Fibroblast of villous mesenchyme (primary cell): ENCODE measurements at regions not wholly inside any gene's neighbourhood (a gene's known extent, or its start where the extent isn't known, plus 50 kb on each side); places are given as distances from the start of the nearest gene placed in this dataset.

ENCODE experiments used
- DNase-seq: peaks from one replicate; pipeline ENCODE4 v3.0.0-alpha.2; 2010; ENCODE audit warnings: low read depth
- H3K4me3 ChIP-seq: 2 replicates; pipeline ENCODE4 v1.5.1; 2011; ENCODE audit warnings: low read depth, mild to moderate bottlenecking, low read length
- TF ChIP-seq, protein P1 (sequence below): IDR thresholded peaks from 2 replicates; pipeline ENCODE4 v1.5.1; 2012; ENCODE audit warnings: low read depth, mild to moderate bottlenecking, low read length; ENCODE audit not compliant: insufficient read depth

DNA sequence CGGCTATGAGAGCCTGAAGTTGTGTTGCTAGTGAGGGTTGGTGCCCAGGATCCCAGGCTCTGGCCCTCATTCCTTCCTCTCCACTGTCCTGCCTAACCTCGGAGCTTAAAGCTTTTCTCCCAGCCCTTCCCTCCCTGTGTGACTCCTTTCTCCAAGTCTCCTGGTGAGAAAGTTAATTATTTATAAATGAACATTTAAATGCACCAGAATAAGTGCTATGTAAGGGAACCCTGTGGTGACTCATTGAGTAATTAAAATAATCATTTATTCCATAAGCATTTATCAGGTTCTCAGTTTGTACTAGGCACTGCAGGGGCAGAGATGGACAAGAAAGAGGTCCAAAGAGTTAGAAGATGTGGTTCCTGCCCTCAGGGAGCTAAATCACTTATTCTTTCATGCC is 89.1 kb upstream of the ISX start:
- TF ChIP-seq, protein P1, sequence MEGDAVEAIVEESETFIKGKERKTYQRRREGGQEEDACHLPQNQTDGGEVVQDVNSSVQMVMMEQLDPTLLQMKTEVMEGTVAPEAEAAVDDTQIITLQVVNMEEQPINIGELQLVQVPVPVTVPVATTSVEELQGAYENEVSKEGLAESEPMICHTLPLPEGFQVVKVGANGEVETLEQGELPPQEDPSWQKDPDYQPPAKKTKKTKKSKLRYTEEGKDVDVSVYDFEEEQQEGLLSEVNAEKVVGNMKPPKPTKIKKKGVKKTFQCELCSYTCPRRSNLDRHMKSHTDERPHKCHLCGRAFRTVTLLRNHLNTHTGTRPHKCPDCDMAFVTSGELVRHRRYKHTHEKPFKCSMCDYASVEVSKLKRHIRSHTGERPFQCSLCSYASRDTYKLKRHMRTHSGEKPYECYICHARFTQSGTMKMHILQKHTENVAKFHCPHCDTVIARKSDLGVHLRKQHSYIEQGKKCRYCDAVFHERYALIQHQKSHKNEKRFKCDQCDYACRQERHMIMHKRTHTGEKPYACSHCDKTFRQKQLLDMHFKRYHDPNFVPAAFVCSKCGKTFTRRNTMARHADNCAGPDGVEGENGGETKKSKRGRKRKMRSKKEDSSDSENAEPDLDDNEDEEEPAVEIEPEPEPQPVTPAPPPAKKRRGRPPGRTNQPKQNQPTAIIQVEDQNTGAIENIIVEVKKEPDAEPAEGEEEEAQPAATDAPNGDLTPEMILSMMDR: no peak
- H3K4me3 ChIP-seq: no peak overlapping the region
- no peak for DNase-seq

DNA sequence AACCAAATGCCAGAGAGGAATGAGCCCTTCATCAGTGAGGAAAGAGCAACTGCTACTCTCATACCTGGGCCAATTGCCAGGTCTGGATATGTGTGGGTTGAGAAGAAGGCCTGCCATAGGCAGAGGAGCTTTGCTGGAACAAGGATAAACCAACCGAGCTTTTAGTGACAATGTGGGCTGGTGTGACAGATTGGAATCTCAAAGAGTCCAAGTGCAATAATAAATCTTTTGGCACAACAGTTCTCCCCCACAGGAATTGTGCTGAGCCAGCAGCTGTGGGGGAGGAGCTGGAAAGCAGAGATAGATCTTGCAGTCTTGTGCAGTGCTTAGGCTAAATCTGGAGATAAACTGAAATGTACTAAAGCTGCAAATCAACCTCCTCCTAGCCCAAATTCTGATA is 79.4 kb upstream of the ISX start:
- no peak overlapping the region for H3K4me3 ChIP-seq
- DNase-seq: no peak
- TF ChIP-seq, protein P1: no peak

DNA sequence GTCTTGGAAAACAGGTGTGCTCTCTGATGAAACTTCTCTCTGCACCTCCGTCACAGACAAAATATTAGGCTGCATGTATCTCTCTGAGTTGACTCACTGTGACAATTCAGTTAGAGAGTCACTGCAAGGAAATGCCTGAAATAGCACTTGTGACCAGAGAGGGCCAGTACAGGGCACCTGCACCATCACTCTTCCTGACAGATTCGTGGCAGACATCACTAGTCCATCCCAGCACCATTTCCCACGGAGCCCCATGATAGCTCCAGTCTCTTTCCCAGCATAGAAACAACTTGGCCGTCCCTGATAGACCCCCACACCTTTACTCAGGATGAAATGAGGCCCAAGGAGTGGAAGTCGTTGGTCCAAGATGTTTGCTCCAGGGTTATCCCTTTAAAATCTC is 73.3 kb upstream of the ISX start:
- TF ChIP-seq, protein P1: no peak
- no peak for DNase-seq
- H3K4me3 ChIP-seq: no peak overlapping the region

DNA sequence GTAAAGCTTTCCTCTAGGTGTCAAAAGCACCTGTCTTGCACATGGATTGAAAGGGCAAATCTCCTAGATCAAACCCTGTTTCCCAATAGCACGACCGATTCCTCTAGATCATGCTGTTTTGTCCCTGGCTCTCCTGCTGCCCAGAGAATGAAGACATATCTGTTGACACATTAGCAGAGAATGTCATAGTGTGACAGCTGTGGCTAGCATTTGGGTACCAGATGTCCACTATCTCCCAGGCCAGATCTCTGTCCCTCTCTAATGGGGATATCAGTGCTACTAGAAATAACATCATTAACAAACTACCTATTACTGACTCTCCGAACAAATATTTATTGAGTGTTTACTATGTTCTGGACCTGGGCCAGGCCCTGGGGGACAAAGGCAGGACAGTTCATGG is 72.4 kb upstream of the ISX start:
- no peak for DNase-seq
- TF ChIP-seq, protein P1: no peak
- H3K4me3 ChIP-seq: no peak overlapping the region

DNA sequence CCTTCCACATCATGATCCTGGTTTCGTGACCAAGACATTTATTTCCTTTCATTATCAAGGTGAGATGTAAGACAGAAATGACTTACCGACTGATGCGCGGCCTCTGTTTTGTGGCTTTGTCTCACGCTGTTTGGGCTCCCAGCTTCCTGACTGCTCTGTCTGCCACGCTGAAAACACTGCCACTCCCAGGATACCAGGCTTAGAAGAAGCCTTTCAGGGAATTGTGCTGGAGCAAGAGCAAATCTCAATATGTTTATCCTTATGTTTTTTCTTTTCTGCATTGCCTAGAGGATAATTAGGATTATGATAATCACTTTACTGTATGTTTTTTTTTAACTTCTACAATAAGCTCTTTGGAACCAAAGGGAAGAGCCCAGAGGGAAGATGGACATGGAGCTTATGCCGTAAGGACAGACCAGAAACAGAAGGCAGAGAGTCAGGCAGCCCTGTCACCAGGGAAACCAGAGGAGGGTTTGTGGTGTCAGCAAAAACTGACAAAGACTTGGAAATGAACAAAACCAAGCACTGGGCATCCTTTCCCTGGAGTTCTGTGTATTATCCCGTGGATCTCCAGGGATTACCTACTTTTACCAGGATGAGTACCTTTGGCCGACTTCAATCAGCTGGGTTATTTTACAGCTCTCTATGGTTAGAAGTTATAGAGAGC is 68.2 kb upstream of the ISX start:
- no peak overlapping the region for H3K4me3 ChIP-seq
- TF ChIP-seq, protein P1: no peak
- no peak for DNase-seq

DNA sequence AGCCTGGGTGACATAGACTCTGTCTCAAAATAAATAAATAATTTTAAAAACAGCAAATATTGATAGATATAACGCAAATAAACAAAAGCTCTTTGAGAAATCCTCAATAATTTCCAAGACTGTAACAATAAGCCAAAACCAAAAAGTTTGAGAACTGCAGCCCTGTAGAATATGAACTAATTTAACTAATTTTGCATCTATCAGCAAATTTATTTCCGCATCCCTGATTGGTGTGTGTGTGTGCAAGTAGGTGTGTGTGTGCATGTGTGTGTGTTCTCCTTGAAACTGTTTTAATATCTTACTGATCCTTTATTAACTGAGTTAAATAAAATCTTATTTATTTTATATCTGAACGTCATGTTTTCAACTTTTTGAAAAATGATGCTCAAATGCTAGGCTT is 67.0 kb upstream of the ISX start:
- DNase-seq: no peak
- no peak overlapping the region for H3K4me3 ChIP-seq
- TF ChIP-seq, protein P1: no peak

DNA sequence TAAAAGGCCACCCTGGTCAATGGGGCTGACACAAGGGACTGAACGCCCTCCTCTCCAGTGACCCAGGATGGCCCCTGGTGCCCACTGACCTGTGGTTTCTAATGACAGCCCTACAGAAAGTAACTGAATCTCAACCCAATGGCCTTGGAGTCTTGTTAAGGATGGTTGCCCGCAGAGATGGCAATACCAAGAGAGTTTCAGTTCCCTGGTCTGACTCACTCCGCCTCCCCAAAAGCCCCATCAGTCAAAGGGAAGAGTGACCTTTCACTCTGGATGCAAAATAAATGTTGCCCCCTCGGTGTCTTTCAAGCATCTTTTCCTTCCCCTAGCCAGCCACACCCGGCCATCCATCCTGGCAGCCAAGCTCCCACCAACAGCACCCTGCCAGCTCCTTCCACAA is 57.7 kb upstream of the ISX start:
- TF ChIP-seq, protein P1: no peak
- no peak for DNase-seq
- H3K4me3 ChIP-seq: no peak overlapping the region
